ENCODE measurements at regions not wholly inside any gene's neighbourhood (a gene's known extent, or its start where the extent isn't known, plus 50 kb on each side); places are given as distances from the start of the nearest gene placed in this dataset.

DNA sequence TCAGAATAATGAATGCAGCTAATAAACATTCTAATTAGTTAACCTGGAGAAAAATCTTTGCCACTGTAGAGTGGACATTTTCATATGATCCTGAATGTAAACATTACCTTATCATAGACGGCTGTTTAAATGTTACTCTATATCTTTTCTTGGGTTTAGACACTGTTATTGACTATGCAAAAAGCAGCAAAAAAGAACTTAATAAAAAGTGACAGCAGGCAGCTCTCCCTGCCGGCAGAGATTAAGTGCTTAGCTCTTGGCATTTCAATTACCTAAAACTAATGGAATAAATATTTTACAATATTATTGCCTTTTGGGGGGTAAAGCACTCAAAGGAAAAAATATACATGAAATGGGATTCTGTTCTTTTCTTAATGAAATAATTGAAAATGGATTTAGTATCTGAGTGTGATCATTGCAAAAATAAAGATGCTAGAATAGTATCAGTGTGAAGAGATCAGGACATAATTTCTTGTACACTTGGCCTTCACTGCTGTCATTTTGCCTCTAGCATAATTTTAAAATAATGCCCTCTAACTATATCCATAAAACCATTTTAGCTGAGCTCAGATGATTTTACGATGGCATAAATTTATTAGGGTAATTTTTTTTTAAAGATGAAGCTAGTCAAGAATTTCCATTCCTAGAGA lies 203.4 kb upstream of the DPP10 start:
- TF ChIP-seq TAF1 (IDR thresholded peaks at IDR 0.05; ENCODE audit: borderline replicate concordance, insufficient read depth, low read length) (no peak), SIN3A (IDR thresholded peaks at IDR 0.05; ENCODE audit: borderline replicate concordance, insufficient read depth, low read length) (no peak)
- TF ChIP-seq, protein P1, sequence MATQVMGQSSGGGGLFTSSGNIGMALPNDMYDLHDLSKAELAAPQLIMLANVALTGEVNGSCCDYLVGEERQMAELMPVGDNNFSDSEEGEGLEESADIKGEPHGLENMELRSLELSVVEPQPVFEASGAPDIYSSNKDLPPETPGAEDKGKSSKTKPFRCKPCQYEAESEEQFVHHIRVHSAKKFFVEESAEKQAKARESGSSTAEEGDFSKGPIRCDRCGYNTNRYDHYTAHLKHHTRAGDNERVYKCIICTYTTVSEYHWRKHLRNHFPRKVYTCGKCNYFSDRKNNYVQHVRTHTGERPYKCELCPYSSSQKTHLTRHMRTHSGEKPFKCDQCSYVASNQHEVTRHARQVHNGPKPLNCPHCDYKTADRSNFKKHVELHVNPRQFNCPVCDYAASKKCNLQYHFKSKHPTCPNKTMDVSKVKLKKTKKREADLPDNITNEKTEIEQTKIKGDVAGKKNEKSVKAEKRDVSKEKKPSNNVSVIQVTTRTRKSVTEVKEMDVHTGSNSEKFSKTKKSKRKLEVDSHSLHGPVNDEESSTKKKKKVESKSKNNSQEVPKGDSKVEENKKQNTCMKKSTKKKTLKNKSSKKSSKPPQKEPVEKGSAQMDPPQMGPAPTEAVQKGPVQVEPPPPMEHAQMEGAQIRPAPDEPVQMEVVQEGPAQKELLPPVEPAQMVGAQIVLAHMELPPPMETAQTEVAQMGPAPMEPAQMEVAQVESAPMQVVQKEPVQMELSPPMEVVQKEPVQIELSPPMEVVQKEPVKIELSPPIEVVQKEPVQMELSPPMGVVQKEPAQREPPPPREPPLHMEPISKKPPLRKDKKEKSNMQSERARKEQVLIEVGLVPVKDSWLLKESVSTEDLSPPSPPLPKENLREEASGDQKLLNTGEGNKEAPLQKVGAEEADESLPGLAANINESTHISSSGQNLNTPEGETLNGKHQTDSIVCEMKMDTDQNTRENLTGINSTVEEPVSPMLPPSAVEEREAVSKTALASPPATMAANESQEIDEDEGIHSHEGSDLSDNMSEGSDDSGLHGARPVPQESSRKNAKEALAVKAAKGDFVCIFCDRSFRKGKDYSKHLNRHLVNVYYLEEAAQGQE (IDR thresholded peaks at IDR 0.05; ENCODE audit: insufficient read depth in 1 of 2, low read depth in 2 of 2, low read length in 2 of 2), result no peak
